Kidney (tissue), 13 donors: ENCODE measurements at regions not wholly inside any gene's neighbourhood (a gene's known extent, or its start where the extent isn't known, plus 50 kb on each side); places are given as distances from the start of the nearest gene placed in this dataset.

ENCODE experiments used
- DNase-seq, 5 donors: peaks; one replicate each; pipeline ENCODE4 v3.0.0-alpha.2; 2013 to 2020
- FAIRE-seq: peaks from 2 replicates; lab custom pipeline; 2012; peaks lifted over from hg19 to GRCh38; lab: Jason Lieb, UNC
- H3K27ac ChIP-seq, 2 donors: one replicate each; pipeline ENCODE4 v1.7.0; 2013; ENCODE audit warnings: low read depth in 2 of 2, low read length in 2 of 2, inconsistent platforms in 1 of 2
- H3K27me3 ChIP-seq: one replicate; pipeline ENCODE4 v1.7.1; 2013; ENCODE audit warnings: low read length, inconsistent platforms; ENCODE audit not compliant: control insufficient read depth, insufficient read depth
- H3K36me3 ChIP-seq, 3 donors: one replicate each; pipeline versions ENCODE4 v1.7.0 to v1.7.1; 2013; ENCODE audit warnings: low read length in 3 of 3, control low read depth in 1 of 3, inconsistent platforms in 1 of 3; ENCODE audit not compliant: insufficient read depth in 3 of 3, control insufficient read depth in 2 of 3
- H3K4me1 ChIP-seq, 3 donors: one replicate each; pipeline versions ENCODE4 v1.7.0 to v1.7.1; 2013; ENCODE audit warnings: low read length in 3 of 3, inconsistent platforms in 1 of 3, low read depth in 1 of 3; ENCODE audit not compliant: control insufficient read depth in 2 of 3, insufficient read depth in 2 of 3
- H3K4me3 ChIP-seq, 3 donors: one replicate each; pipeline versions ENCODE4 v1.7.0 to v1.8.1; 2013; ENCODE audit warnings: low read length in 3 of 3, control low read depth in 1 of 3, inconsistent platforms in 1 of 3
- H3K9ac ChIP-seq, 3 donors: one replicate each; pipeline versions ENCODE4 v1.7.0 to v1.7.1; 2013; ENCODE audit warnings: low read length in 3 of 3, control low read depth in 1 of 3, inconsistent platforms in 1 of 3
- H3K9me3 ChIP-seq, 3 donors: one replicate each; pipeline versions ENCODE4 v1.7.0 to v1.7.1; 2013; ENCODE audit warnings: low read length in 3 of 3, control low read depth in 1 of 3, inconsistent platforms in 1 of 3; ENCODE audit not compliant: control insufficient read depth in 2 of 3, insufficient read depth in 1 of 3
- intact Hi-C: fragments of 100-400 bp; cut with DNase I; formaldehyde crosslinking; loops from one replicate; pipeline ENCODE4 v1.11.1; 2022
- TF ChIP-seq, protein P1 (sequence below): IDR thresholded peaks from 3 replicates; pipeline ENCODE4 v1.5.1; 2012; ENCODE audit warnings: mild to moderate bottlenecking, moderate library complexity, borderline replicate concordance; ENCODE audit not compliant: insufficient read depth; ENCODE audit errors: extremely low read depth
- donor health status: control.
- donor health status: control.
- donor health status: control.
- donor health status: control.
- donor health status: control.
- donor health status: DM: yes; HTN: yes; CAD: no.
- donor health status: Normal renal cell carcinoma (clear cell type).

DNA sequence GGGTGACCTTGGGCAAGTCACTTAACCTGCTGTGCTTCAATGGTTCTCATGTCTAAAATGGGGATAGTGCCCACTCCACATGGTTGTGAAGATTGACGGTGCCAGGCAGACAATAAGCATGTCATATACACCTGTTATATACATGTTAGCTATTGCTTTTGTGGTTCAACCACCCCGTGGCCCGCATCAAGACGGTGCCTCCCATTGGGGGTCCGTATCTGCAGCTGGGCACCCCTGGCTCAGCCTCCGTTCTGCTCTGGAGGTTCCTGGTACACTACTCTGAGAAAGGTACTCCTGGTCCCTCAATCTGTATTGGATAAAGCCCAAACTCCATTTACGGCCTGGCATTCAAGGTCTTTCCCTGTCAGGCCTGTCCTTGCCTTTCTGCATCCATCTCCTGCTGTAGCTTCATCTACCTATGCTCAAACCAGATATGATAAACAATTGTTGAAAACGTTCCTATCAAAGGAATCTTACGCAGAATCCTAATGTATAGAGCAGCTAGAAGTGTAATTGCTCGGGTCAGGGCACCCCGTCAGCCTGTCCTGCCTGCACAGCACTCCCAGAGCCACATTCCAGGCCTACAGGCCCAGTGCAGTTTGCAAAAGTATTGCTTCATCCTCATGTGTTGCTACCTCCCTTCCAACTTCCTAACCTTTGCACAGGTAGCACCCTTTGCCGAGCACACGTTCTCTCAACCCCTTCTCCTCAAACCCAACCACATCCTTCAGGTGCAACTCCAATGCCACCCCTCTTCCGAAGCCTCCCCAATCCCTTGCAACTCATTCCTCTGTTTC lies 194.9 kb downstream of the BCR start:
- Histone ChIP-seq H3K9me3 (no peaks in the 10 kb centered on the region), H3K9ac (no peak overlapping the region), H3K4me1 (no peaks in the 10 kb centered on the region), H3K36me3 (no peaks in the 10 kb centered on the region), H3K4me3 (no peak overlapping the region), H3K27ac (no peak overlapping the region), H3K27me3 (no peaks in the 10 kb centered on the region)
- TF ChIP-seq, protein P1, sequence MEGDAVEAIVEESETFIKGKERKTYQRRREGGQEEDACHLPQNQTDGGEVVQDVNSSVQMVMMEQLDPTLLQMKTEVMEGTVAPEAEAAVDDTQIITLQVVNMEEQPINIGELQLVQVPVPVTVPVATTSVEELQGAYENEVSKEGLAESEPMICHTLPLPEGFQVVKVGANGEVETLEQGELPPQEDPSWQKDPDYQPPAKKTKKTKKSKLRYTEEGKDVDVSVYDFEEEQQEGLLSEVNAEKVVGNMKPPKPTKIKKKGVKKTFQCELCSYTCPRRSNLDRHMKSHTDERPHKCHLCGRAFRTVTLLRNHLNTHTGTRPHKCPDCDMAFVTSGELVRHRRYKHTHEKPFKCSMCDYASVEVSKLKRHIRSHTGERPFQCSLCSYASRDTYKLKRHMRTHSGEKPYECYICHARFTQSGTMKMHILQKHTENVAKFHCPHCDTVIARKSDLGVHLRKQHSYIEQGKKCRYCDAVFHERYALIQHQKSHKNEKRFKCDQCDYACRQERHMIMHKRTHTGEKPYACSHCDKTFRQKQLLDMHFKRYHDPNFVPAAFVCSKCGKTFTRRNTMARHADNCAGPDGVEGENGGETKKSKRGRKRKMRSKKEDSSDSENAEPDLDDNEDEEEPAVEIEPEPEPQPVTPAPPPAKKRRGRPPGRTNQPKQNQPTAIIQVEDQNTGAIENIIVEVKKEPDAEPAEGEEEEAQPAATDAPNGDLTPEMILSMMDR: no peak
- DNase-seq (no peak), FAIRE-seq (no peak)
- intact Hi-C loops: no loop called here

DNA sequence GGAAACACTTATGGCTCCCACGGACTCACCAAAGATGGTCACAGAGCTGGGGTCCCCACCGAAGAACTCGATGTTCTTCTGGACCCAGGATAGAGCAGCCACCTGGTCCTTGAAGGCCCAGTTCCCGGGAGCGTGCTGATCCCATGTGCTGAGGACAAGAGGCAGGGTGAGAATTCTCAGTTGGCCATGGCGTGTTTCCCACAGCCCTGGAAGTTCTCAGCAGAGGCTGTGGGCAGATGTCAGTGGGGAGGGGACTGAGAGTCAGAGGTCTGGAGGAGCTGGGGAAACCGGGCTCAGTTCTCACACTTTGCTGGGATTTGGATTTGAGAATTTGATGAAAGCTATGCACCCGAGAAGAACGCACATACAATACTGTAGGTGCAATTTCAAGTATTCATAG lies 193.3 kb downstream of the BCR start:
- Histone ChIP-seq H3K4me1 (no peaks in the 10 kb centered on the region), H3K9ac (no peak overlapping the region)
- intact Hi-C loops: no loop called here

DNA sequence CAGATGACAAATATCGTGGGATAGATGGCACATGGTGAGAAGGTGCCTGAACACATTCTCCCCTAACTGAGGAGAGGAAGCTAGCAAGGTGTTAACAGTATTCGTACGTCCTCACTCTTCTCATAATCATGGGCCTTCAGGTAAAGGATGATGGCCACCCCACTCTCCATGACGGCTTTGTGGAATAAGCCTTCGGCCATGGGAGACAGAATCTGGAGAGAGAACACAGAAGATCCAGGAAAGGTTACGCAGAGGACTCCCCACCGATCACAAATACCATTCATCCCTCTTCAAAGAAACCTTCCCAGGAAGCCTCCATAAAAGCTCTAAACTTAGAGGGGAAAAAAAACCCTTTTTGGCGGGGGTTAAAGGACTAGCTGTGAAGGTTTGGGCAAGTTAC lies 189.9 kb downstream of the BCR start:
- DNase-seq (no peak), FAIRE-seq (no peak)
- H3K36me3 ChIP-seq: no peaks in the 10 kb centered on the region
- H3K9me3 ChIP-seq: no peaks in the 10 kb centered on the region
- no peak overlapping the region for H3K4me3 ChIP-seq
- H3K27ac ChIP-seq: no peak overlapping the region
- TF ChIP-seq, protein P1: no peak
- H3K9ac ChIP-seq: no peak overlapping the region
- intact Hi-C loops: no loop called here
- H3K27me3 ChIP-seq: no peaks in the 10 kb centered on the region
- H3K4me1 ChIP-seq: no peaks in the 10 kb centered on the region

More for the DNA sequence above, 193.3 kb downstream of the BCR start:
- TF ChIP-seq, protein P1: no peak
- Histone ChIP-seq H3K27ac (no peak overlapping the region), H3K36me3 (no peaks in the 10 kb centered on the region), H3K4me3 (no peak overlapping the region), H3K27me3 (no peaks in the 10 kb centered on the region), H3K9me3 (no peaks in the 10 kb centered on the region)
- no peak for DNase-seq
- no peak for FAIRE-seq
